Endothelial cell of umbilical vein (primary cell): ENCODE measurements at regions not wholly inside any gene's neighbourhood (a gene's known extent, or its start where the extent isn't known, plus 50 kb on each side); places are given as distances from the start of the nearest gene placed in this dataset.

Source experiments
- CTCF ChIP-seq, 2 donors: IDR thresholded peaks; 1 replicate in 1 of 2; 2 replicates in 1 of 2; pipeline ENCODE4 v1.5.1; 2011; ENCODE audit warnings: low read length in 2 of 2, mild to moderate bottlenecking in 2 of 2, moderate library complexity in 2 of 2, control low read depth in 1 of 2, inconsistent platforms in 1 of 2, low read depth in 1 of 2; ENCODE audit not compliant: insufficient read depth in 1 of 2; ENCODE audit errors: extremely low read depth in 1 of 2
- EZH2 ChIP-seq: IDR thresholded peaks from 2 replicates; pipeline ENCODE4 v1.6.1; 2012; ENCODE audit warnings: borderline replicate concordance, low read depth, mild to moderate bottlenecking, moderate library complexity, low read length, inconsistent platforms; ENCODE audit not compliant: severe bottlenecking
- MAX ChIP-seq: IDR thresholded peaks from 2 replicates; pipeline ENCODE4 v1.6.1; 2011; ENCODE audit not compliant: insufficient read depth, insufficient read length
- MYC ChIP-seq: IDR thresholded peaks from one replicate; pipeline ENCODE4 v1.6.1; 2011; ENCODE audit warnings: mild to moderate bottlenecking, low read depth, low read length

- no peak for TF ChIP-seq CTCF (IDR thresholded peaks at IDR 0.05; ENCODE audit: extremely low read depth in 1 of 2, insufficient read depth in 1 of 2, low read depth in 1 of 2, low read length in 2 of 2)
- TF ChIP-seq EZH2 = no peak
- no peak for TF ChIP-seq MAX
- TF ChIP-seq MYC = no peak
These were observed 868.0 kb upstream of the CTNND2 start for GRCh38 chr5:12772276-12772675.
